NB4 (cell line): ENCODE measurements at regions not wholly inside any gene's neighbourhood (a gene's known extent, or its start where the extent isn't known, plus 50 kb on each side); places are given as distances from the start of the nearest gene placed in this dataset.
"Not testable (repeated sequence)": the region's sequence is repeated elsewhere in the genome, so short reads cannot be mapped to it uniquely, and the experiment has no call there.

ENCODE experiments used
- DNase-seq: peaks from one replicate; pipeline ENCODE4 v3.0.0; 2010; ENCODE audit warnings: low read depth
- H3K4me3 ChIP-seq: one replicate; pipeline ENCODE4 v1.5.1; 2011; ENCODE audit warnings: mild to moderate bottlenecking, low read depth, low read length, moderate library complexity
- CTCF ChIP-seq: IDR thresholded peaks from one replicate; pipeline ENCODE4 v1.5.1; 2012; ENCODE audit warnings: low read depth, low read length
- MAX ChIP-seq: IDR thresholded peaks from 2 replicates; pipeline ENCODE4 v1.6.1; 2011; ENCODE audit warnings: low read depth, low read length
- MYC ChIP-seq: IDR thresholded peaks from 2 replicates; pipeline ENCODE4 v1.6.1; 2011; ENCODE audit warnings: low read depth, low read length
- POLR2A ChIP-seq: IDR thresholded peaks from 2 replicates; pipeline ENCODE4 v1.6.1; 2011; ENCODE audit warnings: mild to moderate bottlenecking; ENCODE audit not compliant: insufficient read length; ENCODE audit errors: extremely low read depth

DNA sequence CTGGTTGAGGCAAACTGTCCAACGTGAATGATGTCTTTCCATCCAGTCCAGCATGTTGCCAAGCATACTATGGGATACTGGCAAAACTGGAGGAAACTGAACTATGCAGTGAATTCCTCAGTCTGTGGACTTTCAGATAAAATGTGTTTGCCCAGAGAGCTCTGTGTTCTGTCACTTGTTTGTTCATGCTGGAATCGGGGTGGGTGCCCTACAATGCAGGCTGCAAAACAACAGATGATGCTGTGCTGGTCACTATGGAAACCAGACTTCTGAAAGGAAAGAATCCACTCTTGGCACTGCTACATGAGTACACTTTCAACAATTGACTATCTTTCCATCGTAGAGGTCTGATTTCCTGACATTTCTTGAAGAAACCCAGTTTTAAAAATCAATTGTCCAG is 272.5 kb upstream of the ARHGEF26 start:
- TF ChIP-seq CTCF (no peak), MYC (no peak), MAX (no peak), POLR2A (no peak)
- H3K4me3 ChIP-seq = no peak overlapping the region
- no peak for DNase-seq

DNA sequence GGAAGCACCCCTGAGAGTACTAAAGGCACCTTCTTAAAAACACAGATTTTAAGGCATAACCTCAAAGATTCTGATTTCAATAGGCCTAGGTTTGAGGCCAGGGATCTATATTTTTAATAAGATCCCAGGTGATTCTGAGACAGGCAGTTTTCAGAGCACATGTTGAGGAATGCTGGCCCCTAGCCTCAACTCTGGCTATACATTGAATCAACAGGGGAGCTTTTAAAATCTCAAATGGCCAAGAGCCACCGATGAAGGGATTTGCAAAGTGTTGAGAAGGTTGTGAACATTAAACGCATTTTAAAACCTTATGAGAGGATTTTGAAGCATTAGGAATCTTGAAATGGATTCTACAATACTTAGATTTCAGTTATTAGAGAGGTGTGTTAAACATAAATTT is 268.8 kb upstream of the ARHGEF26 start:
- no peak for DNase-seq
- H3K4me3 ChIP-seq = no peak overlapping the region
- TF ChIP-seq MYC (no peak), MAX (no peak), POLR2A (no peak), CTCF (no peak)

DNA sequence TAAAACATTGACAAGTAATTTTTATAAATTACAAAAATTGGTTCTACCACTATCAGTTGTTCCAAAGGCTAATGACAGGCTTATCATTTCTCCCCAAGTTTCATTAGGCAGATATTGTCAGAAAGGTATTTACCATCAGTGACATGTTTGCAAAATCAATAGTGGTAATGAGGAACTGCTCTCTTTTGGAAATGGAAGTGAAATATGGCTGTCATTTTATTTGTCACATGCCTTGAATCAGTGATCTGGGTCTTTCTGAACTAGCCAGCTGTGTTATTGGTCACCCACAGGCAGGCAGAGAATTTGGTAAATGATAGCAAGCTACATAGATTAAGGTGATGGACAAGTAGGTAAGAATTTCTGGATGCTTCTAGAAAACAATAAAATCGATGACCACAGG is 268.0 kb upstream of the ARHGEF26 start:
- H3K4me3 ChIP-seq = no peak overlapping the region
- DNase-seq = no peak
- TF ChIP-seq POLR2A (no peak), CTCF (no peak), MAX (no peak), MYC (no peak)

- no peak overlapping the region for H3K4me3 ChIP-seq
- no peak for DNase-seq
- TF ChIP-seq MAX (no peak), POLR2A (no peak), MYC (no peak), CTCF (no peak)
Observed at GRCh38 chr3:153855772-153856171, 265.4 kb upstream of the ARHGEF26 start.

DNA sequence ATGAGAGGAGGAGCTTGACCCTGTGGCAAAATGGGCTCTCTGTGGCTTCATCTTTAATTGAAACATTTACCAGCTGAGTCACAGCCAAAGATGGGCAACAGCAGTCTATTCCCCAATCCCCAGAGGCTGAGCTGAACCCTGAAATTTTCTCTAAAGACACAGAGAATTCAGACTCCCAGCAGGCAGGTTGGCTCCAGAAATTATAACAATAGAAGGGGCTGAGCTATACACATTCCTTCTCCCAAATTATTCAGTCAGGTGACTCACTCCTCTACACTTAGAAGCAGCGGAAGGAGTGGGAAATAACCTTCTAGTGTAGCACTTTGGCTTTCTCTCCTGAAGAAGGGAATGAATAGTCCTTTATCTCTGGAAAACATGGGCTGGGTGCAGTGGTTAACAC is 264.3 kb upstream of the ARHGEF26 start:
- H3K4me3 ChIP-seq = no peak overlapping the region
- TF ChIP-seq POLR2A = no peak
- DNase-seq = no peak

GRCh38 chr3:153864793-153865192 is 256.4 kb upstream of the ARHGEF26 start:
- TF ChIP-seq POLR2A = no peak
- TF ChIP-seq MYC = no peak
- no peak overlapping the region for H3K4me3 ChIP-seq
- no peak for DNase-seq

DNA sequence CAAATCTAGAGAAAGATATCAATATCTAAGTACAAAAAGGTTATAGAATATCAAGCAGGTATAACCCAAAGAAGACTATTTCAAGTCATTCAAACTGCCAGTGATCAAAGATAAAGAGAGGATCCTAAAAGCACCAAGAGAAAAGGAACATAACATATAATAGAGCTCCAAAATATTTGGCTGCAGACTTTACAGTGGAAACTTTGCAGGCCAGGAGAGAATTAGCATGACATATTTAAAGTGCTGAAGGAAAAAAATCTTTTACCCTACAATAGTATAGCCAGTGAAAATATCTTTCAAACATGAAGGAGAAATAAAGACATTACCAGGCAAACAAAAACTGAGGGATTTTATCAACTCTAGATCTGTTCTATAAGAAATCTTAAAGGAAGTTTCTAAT is 254.3 kb upstream of the ARHGEF26 start:
- TF ChIP-seq MAX (no peak), CTCF (no peak)
- no peak for DNase-seq

GRCh38 chr3:153874348-153874747 is 246.8 kb upstream of the ARHGEF26 start:
- not testable (repeated sequence) for H3K4me3 ChIP-seq, DNase-seq

More for the DNA sequence above, 254.3 kb upstream of the ARHGEF26 start:
- no peak overlapping the region for H3K4me3 ChIP-seq
